ENCODE measurements at regions not wholly inside any gene's neighbourhood (a gene's known extent, or its start where the extent isn't known, plus 50 kb on each side); places are given as distances from the start of the nearest gene placed in this dataset.
"Not testable (repeated sequence)": the region's sequence is repeated elsewhere in the genome, so short reads cannot be mapped to it uniquely, and the experiment has no call there.

GRCh38 chr12:31803306-31804184 lies 74.7 kb upstream of the AMN1 start:
- TF ChIP-seq CTCF (IDR thresholded peaks at IDR 0.05; ENCODE audit: low read depth, low read length), result no peak
- no peak for DNase-seq (ENCODE audit: extremely low read depth, low read depth)

GRCh38 chr12:31801872-31802271 lies 73.1 kb upstream of the AMN1 start:
- TF ChIP-seq CTCF (IDR thresholded peaks at IDR 0.05; ENCODE audit: low read depth, low read length), result no peak
- DNase-seq (ENCODE audit: extremely low read depth, low read depth), result no peak

GRCh38 chr12:31797230-31797872 lies 68.5 kb upstream of the AMN1 start:
- no peak for DNase-seq (ENCODE audit: extremely low read depth, low read depth)

GRCh38 chr12:31796270-31796951 lies 67.6 kb upstream of the AMN1 start:
- no peak for TF ChIP-seq CTCF (IDR thresholded peaks at IDR 0.05; ENCODE audit: low read depth, low read length)
- no peak for DNase-seq (ENCODE audit: extremely low read depth, low read depth)

More at GRCh38 chr12:31797230-31797872, 68.5 kb upstream of the AMN1 start:
- TF ChIP-seq CTCF (IDR thresholded peaks at IDR 0.05; ENCODE audit: low read depth, low read length), result no peak

- no peak for TF ChIP-seq CTCF (IDR thresholded peaks at IDR 0.05; ENCODE audit: low read depth, low read length)
- DNase-seq (ENCODE audit: extremely low read depth, low read depth), result no peak
These were observed 65.9 kb upstream of the AMN1 start for GRCh38 chr12:31794745-31795144.

- not testable (repeated sequence) for DNase-seq (ENCODE audit: extremely low read depth, low read depth)
These were observed 62.4 kb upstream of the AMN1 start for GRCh38 chr12:31791265-31791664.

- TF ChIP-seq CTCF (IDR thresholded peaks at IDR 0.05; ENCODE audit: low read depth, low read length), result no peak
- no peak for DNase-seq (ENCODE audit: extremely low read depth, low read depth)
These were observed 61.9 kb upstream of the AMN1 start for GRCh38 chr12:31790759-31791158.

All from AG09319 (cell line).